Calu3 (cell line): ENCODE measurements at regions not wholly inside any gene's neighbourhood (a gene's known extent, or its start where the extent isn't known, plus 50 kb on each side); places are given as distances from the start of the nearest gene placed in this dataset.

Experiments used
- BruUV-seq: library from RNA; stranded (reverse); fragments of 400-500 nt; replicated peaks from 2 replicates; lab custom pipeline; 2021; lab: Mats Ljungman, UMichigan
- CTCF ChIA-PET: fragments of 300-600 bp; sonication (Branson Sonifier 250); formaldehyde crosslinking; loops from one replicate; lab custom pipeline; 2022; ENCODE audit warnings: antibody characterized with exemption; lab: Charles Lee
- DNase-seq: peaks from one replicate; pipeline ENCODE4 v3.0.0; 2022
- H3K27ac Mint-ChIP-seq: one replicate; pipeline ENCODE4 v1.8.0; 2022; ENCODE audit warnings: mixed read lengths; ENCODE audit not compliant: unreplicated experiment
- H3K27me3 Mint-ChIP-seq: one replicate; pipeline ENCODE4 v1.8.0; 2022; ENCODE audit warnings: mixed read lengths; ENCODE audit not compliant: unreplicated experiment
- H3K36me3 Mint-ChIP-seq: one replicate; pipeline ENCODE4 v1.8.0; 2022; ENCODE audit warnings: mild to moderate bottlenecking, moderate library complexity, mixed read lengths; ENCODE audit not compliant: insufficient read depth, unreplicated experiment
- H3K4me1 Mint-ChIP-seq: one replicate; pipeline ENCODE4 v1.8.0; 2022; ENCODE audit warnings: mild to moderate bottlenecking, low read depth, mixed read lengths; ENCODE audit not compliant: unreplicated experiment
- H3K4me3 Mint-ChIP-seq: one replicate; pipeline ENCODE4 v1.8.0; 2022; ENCODE audit warnings: mild to moderate bottlenecking, low read depth, moderate library complexity, mixed read lengths; ENCODE audit not compliant: unreplicated experiment
- H3K9me3 Mint-ChIP-seq: one replicate; pipeline ENCODE4 v1.8.0; 2022; ENCODE audit warnings: low read depth, mixed read lengths; ENCODE audit not compliant: unreplicated experiment
- CTCF ChIP-seq: fragments of 200-600 bp; IDR thresholded peaks from one replicate; pipeline ENCODE4 v1.8.0; 2022; ENCODE audit warnings: antibody characterized with exemption; ENCODE audit not compliant: unreplicated experiment
- intact Hi-C: fragments of 100-400 bp; cut with micrococcal nuclease; formaldehyde crosslinking; loops from one replicate; pipeline ENCODE4 v1.10.0; 2022; ENCODE audit not compliant: unreplicated experiment

DNA sequence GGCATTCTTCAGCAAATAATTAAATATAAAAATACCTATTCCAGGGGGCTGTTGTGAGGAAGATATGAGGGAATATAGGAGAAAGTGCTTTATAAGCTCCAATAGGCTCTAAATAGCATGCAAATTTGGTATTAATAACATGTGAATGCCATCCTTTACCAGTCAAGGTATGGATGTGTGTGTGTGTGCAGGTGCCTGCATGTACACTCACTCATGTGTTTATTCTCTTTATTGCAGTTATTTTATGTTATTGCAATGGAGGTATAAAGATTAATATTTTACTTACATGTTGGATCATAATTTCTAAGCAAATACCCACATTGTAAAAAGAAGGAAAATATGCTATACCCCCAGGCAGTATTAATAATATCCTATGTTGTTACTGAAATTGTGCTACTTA lies 1093.0 kb upstream of the GYPC start:
- intact Hi-C loops, result no loop called here
- no peak overlapping the region for H3K27ac Mint-ChIP-seq
- H3K4me3 Mint-ChIP-seq, result no peak overlapping the region
- H3K4me1 Mint-ChIP-seq, result no peaks in the 10 kb centered on the region
- no TSS peak for BruUV-seq
- no peak for TF ChIP-seq CTCF
- no peaks in the 10 kb centered on the region for H3K36me3 Mint-ChIP-seq
- peaks cover 17% of the 10 kb centered on the region for H3K9me3 Mint-ChIP-seq
- no peaks in the 10 kb centered on the region for H3K27me3 Mint-ChIP-seq
- no peak for DNase-seq
- CTCF ChIA-PET, result no interaction called here

- H3K36me3 Mint-ChIP-seq, result no peaks in the 10 kb centered on the region
- TF ChIP-seq CTCF, result no peak
- no TSS peak for BruUV-seq
These were observed 1091.5 kb upstream of the GYPC start for GRCh38 chr2:125564471-125564870.

DNA sequence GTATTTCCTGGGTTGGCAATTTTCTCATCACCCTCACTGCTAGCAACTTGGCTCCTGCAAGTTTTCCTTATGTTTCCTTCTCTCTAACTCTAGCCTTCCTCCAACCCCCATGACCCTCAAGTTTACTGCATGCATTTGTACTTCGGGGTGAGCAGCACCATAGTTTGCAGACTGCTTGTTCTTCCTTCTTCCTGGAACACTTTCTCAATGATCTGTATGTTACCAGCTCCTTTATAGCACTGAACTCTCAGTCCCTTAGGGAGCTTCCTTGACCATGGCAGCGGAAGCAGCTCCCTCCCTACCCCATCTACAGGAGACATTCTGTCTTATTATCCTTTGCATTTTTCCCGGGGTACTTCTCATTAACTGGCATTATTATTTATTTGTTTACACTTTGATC lies 1089.5 kb upstream of the GYPC start:
- Mint-ChIP-seq H3K27me3 (no peaks in the 10 kb centered on the region), H3K4me1 (no peaks in the 10 kb centered on the region), H3K9me3 (peaks cover 23% of the 10 kb centered on the region), H3K36me3 (no peaks in the 10 kb centered on the region), H3K27ac (no peak overlapping the region), H3K4me3 (no peak overlapping the region)
- BruUV-seq, result no TSS peak
- CTCF ChIA-PET, result interaction anchor here (0.7 kb wide), 1 partner anchor 8 kb away, joined by 3 read pairs; no protein-coding TSS in a partner anchor
- no peak for TF ChIP-seq CTCF
- no peak for DNase-seq
- intact Hi-C loops, result no loop called here

More at GRCh38 chr2:125564471-125564870, 1091.5 kb upstream of the GYPC start:
- intact Hi-C loops, result no loop called here
- CTCF ChIA-PET, result no interaction called here
- no peaks in the 10 kb centered on the region for H3K27me3 Mint-ChIP-seq
- peaks cover 21% of the 10 kb centered on the region for H3K9me3 Mint-ChIP-seq
- no peak for DNase-seq
- no peak overlapping the region for H3K4me3 Mint-ChIP-seq
- H3K4me1 Mint-ChIP-seq, result no peaks in the 10 kb centered on the region
- no peak overlapping the region for H3K27ac Mint-ChIP-seq

DNA sequence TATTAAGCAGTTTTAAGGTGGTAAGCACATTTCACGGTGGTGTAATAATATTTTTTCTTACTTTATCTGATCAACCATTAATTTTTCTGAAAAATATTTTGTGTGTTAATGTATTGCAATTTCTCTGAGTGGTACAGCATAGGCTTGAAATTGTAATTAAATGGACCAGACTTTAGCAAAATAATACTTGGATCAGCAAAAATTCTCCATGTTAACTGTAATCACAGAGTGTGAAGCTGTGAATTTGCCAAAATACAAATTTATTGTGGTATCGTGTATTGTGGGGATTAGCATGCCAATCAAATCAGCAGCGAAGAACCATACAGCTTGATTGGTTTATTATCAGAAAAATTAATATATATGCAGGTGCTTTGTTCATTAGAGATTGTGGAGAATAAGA lies 1088.9 kb upstream of the GYPC start:
- H3K36me3 Mint-ChIP-seq, result no peaks in the 10 kb centered on the region
- no peak for TF ChIP-seq CTCF
- no peak overlapping the region for H3K4me3 Mint-ChIP-seq
- no peaks in the 10 kb centered on the region for H3K27me3 Mint-ChIP-seq
- no peak overlapping the region for H3K27ac Mint-ChIP-seq
- intact Hi-C loops, result no loop called here
- H3K9me3 Mint-ChIP-seq, result peaks cover 18% of the 10 kb centered on the region
- CTCF ChIA-PET, result no interaction called here
- H3K4me1 Mint-ChIP-seq, result no peaks in the 10 kb centered on the region
- BruUV-seq, result no TSS peak
- no peak for DNase-seq
